ENCODE measurements at regions not wholly inside any gene's neighbourhood (a gene's known extent, or its start where the extent isn't known, plus 50 kb on each side); places are given as distances from the start of the nearest gene placed in this dataset.

GRCh38 chr2:196437626-196438025 lies 201.9 kb upstream of the CCDC150 start:
- Histone ChIP-seq H3K9me3 (ENCODE audit: control insufficient read depth, low read depth, low read length) (no peaks in the 10 kb centered on the region), H3K14ac (ENCODE audit: insufficient read depth, low read length) (no peak overlapping the region), H3K79me1 (ENCODE audit: insufficient read depth, low read depth, low read length, poor library complexity, severe bottlenecking) (no peaks in the 10 kb centered on the region), H2BK15ac (ENCODE audit: low read depth, low read length) (no peak overlapping the region), H3K18ac (ENCODE audit: insufficient read length, low read depth, low read length) (no peak overlapping the region), H2BK5ac (ENCODE audit: insufficient read length, low read length) (no peak overlapping the region), H3K4ac (ENCODE audit: low read depth, low read length) (no peak overlapping the region), H4K8ac (replicated peaks; ENCODE audit: insufficient read length, low read depth, low read length) (no peak overlapping the region), H3K27ac (ENCODE audit: insufficient read length, low read depth, low read length) (no peak overlapping the region), H3K23ac (ENCODE audit: insufficient read length, low read depth, low read length) (no peak overlapping the region), H3K56ac (ENCODE audit: insufficient read length, low read depth, low read length) (no peak overlapping the region), H3K4me2 (ENCODE audit: insufficient read depth, insufficient read length, low read length) (no peak overlapping the region), H4K20me1 (ENCODE audit: control insufficient read depth, insufficient read depth, insufficient read length) (no peaks in the 10 kb centered on the region), H2BK20ac (ENCODE audit: low read depth, low read length, poor library complexity, severe bottlenecking) (no peak overlapping the region), H2BK120ac (ENCODE audit: low read depth, low read length, poor library complexity, severe bottlenecking) (no peak overlapping the region), H4K91ac (ENCODE audit: insufficient read length, low read depth, low read length) (no peak overlapping the region), H3K27me3 (ENCODE audit: insufficient read depth, low read length) (no peaks in the 10 kb centered on the region), H2BK12ac (ENCODE audit: insufficient read length, low read depth, low read length) (no peak overlapping the region), H3K4me1 (ENCODE audit: insufficient read depth, low read length) (no peaks in the 10 kb centered on the region), H2AK5ac (ENCODE audit: insufficient read length, low read length) (no peak overlapping the region), H2AFZ (ENCODE audit: low read length) (no peak overlapping the region), H4K5ac (ENCODE audit: insufficient read length, low read depth, low read length) (no peak overlapping the region), H3K79me2 (ENCODE audit: insufficient read depth, low read length) (no peaks in the 10 kb centered on the region), H3K9ac (ENCODE audit: extremely low read depth, insufficient read length, low read length) (no peak overlapping the region), H3T11ph (ENCODE audit: low read length) (no peak overlapping the region), H3K23me2 (ENCODE audit: insufficient read length, low read depth, low read length, poor library complexity, severe bottlenecking) (no peaks in the 10 kb centered on the region)
- no peaks in the 10 kb centered on the region for H3K9me3 Mint-ChIP-seq
- no peaks in the 10 kb centered on the region for H3K27me3 Mint-ChIP-seq (ENCODE audit: low read depth)
- H3K36me3 Mint-ChIP-seq (ENCODE audit: insufficient read depth in 1 of 3, low read depth in 3 of 3), result no peaks in the 10 kb centered on the region
- no CpG with 5 or more reads among the region's 6 CpGs for WGBS (ENCODE audit: extremely low coverage, insufficient read length, low lambda C conversion rate)
- TF ChIP-seq CTCF (conservative IDR thresholded peaks at IDR 0.05), result no peak
- H3K4me1 Mint-ChIP-seq, result no peaks in the 10 kb centered on the region
- H3K27ac Mint-ChIP-seq, result no peak overlapping the region; a peak in 1 of 7 replicates
- no peak overlapping the region for H3K4me3 Mint-ChIP-seq
- no peak for DNase-seq

Data from H9 (cell line).